Panc1 (cell line): ENCODE measurements at regions not wholly inside any gene's neighbourhood (a gene's known extent, or its start where the extent isn't known, plus 50 kb on each side); places are given as distances from the start of the nearest gene placed in this dataset.

Source experiments
- CTCF ChIP-seq: fragments of 450-650 bp; IDR thresholded peaks from 2 replicates; pipeline ENCODE4 v1.5.1; 2017; ENCODE audit warnings: mild to moderate bottlenecking
- POLR2AphosphoS5 ChIP-seq: IDR thresholded peaks from 2 replicates; pipeline ENCODE4 v1.6.1; 2012; ENCODE audit warnings: mild to moderate bottlenecking, low read depth, low read length, moderate library complexity
- REST ChIP-seq, 2 experiments: IDR thresholded peaks; 2 replicates each; pipeline ENCODE4 v1.6.1; 2011 to 2012; ENCODE audit warnings: low read depth in 2 of 2, control low read depth in 1 of 2, low read length in 1 of 2, mild to moderate bottlenecking in 1 of 2, moderate library complexity in 1 of 2; ENCODE audit not compliant: insufficient read depth in 1 of 2
- SIN3A ChIP-seq: IDR thresholded peaks from 2 replicates; pipeline ENCODE4 v1.6.1; 2012; ENCODE audit warnings: low read depth, mild to moderate bottlenecking, low read length, moderate library complexity, borderline replicate concordance; ENCODE audit not compliant: insufficient read depth
- TCF7L2 ChIP-seq: IDR thresholded peaks from 2 replicates; pipeline ENCODE4 v1.6.1; 2011; ENCODE audit warnings: mild to moderate bottlenecking, low read depth, low read length, inconsistent platforms

- no peak for TF ChIP-seq REST (IDR thresholded peaks at IDR 0.05; ENCODE audit: insufficient read depth in 1 of 2, low read depth in 2 of 2, low read length in 1 of 2)
- TF ChIP-seq CTCF, result no peak
- no peak for TF ChIP-seq POLR2AphosphoS5
- no peak for TF ChIP-seq SIN3A
- no peak for TF ChIP-seq TCF7L2
Observed at GRCh38 chr11:119975561-119976152, 162.3 kb downstream of the TRIM29 start.
